AG04449 (cell line): ENCODE measurements at regions not wholly inside any gene's neighbourhood (a gene's known extent, or its start where the extent isn't known, plus 50 kb on each side); places are given as distances from the start of the nearest gene placed in this dataset.

Source experiments
- CTCF ChIA-PET: fragments of 350-600 bp; formaldehyde crosslinking; extraction: SDS; loops from one replicate; lab custom pipeline; 2021; ENCODE audit warnings: antibody characterized with exemption; lab: Yijun Ruan, JAX
- POLR2A ChIA-PET: fragments of 400-600, 350-600 bp; formaldehyde crosslinking; extraction: SDS; loops from one replicate; lab custom pipeline; 2020; ENCODE audit warnings: antibody characterized with exemption, inconsistent platforms; lab: Yijun Ruan, JAX
- DNase-seq: peaks from one replicate; pipeline ENCODE4 v3.0.0-alpha.2; 2010; ENCODE audit warnings: low read depth, low spot score
- H3K4me3 ChIP-seq: 2 replicates; pipeline ENCODE4 v1.5.1; 2011; ENCODE audit warnings: low read depth, mild to moderate bottlenecking, control low read depth, low read length
- TF ChIP-seq, protein P1 (sequence below): IDR thresholded peaks from one replicate; pipeline ENCODE4 v1.5.1; 2011; ENCODE audit warnings: mild to moderate bottlenecking, moderate library complexity, low read length, control low read depth, inconsistent platforms; ENCODE audit not compliant: insufficient read depth; ENCODE audit errors: missing control alignments

GRCh38 chr3:20604659-20605058 is 418.7 kb upstream of the SGO1 start:
- ChIA-PET POLR2A (no interaction called here), CTCF (no interaction called here)
- DNase-seq, result no peak
- TF ChIP-seq, protein P1, sequence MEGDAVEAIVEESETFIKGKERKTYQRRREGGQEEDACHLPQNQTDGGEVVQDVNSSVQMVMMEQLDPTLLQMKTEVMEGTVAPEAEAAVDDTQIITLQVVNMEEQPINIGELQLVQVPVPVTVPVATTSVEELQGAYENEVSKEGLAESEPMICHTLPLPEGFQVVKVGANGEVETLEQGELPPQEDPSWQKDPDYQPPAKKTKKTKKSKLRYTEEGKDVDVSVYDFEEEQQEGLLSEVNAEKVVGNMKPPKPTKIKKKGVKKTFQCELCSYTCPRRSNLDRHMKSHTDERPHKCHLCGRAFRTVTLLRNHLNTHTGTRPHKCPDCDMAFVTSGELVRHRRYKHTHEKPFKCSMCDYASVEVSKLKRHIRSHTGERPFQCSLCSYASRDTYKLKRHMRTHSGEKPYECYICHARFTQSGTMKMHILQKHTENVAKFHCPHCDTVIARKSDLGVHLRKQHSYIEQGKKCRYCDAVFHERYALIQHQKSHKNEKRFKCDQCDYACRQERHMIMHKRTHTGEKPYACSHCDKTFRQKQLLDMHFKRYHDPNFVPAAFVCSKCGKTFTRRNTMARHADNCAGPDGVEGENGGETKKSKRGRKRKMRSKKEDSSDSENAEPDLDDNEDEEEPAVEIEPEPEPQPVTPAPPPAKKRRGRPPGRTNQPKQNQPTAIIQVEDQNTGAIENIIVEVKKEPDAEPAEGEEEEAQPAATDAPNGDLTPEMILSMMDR, result no peak
- H3K4me3 ChIP-seq, result no peak overlapping the region

DNA sequence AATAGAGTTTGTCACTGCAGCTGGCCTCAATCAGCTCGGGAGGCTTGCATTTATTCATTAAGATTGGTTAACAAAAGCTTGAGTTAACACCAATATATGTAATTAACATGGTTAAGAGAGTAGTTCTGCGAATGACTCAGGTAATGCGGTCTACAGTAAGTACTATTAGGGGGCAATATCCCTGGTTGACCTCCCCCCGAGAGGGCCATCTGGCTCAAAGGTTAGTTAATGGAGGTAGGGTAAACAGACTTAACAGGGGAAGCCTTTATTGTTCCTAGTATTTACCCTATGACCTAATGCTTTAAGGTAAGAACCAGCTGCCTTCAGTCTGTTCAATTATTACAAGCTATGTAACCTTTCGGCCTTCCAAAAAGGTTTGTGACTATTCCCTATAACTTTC is 403.3 kb upstream of the SGO1 start:
- no peak overlapping the region for H3K4me3 ChIP-seq
- no peak for DNase-seq
- POLR2A ChIA-PET, result no interaction called here
- TF ChIP-seq, protein P1, result no peak
- CTCF ChIA-PET, result no interaction called here

- TF ChIP-seq, protein P1, result no peak
- no peak for DNase-seq
- H3K4me3 ChIP-seq, result no peak overlapping the region
- CTCF ChIA-PET, result no interaction called here
- POLR2A ChIA-PET, result no interaction called here
Measured at GRCh38 chr3:20588781-20589180, 402.8 kb upstream of the SGO1 start.

DNA sequence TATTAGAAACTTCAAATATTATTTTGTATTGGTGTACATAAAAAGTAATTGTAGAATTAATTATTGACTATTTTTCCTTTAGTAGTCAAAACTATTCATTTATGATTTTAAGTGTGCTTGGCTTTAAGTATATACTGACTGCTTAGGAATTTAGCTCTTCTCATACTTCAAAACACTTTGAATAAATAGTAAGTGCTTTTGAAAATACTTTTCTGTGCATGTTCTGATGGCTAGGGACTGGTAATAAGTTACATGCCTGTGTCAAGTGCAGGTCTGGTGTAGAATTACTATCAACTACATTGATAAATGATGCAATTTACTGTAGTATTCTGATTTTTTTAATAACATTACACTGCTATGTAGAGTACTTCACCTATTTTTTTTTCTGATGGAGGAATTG is 397.6 kb upstream of the SGO1 start:
- no peak overlapping the region for H3K4me3 ChIP-seq
- DNase-seq, result no peak
- ChIA-PET POLR2A (no interaction called here), CTCF (no interaction called here)
- TF ChIP-seq, protein P1, result no peak

DNA sequence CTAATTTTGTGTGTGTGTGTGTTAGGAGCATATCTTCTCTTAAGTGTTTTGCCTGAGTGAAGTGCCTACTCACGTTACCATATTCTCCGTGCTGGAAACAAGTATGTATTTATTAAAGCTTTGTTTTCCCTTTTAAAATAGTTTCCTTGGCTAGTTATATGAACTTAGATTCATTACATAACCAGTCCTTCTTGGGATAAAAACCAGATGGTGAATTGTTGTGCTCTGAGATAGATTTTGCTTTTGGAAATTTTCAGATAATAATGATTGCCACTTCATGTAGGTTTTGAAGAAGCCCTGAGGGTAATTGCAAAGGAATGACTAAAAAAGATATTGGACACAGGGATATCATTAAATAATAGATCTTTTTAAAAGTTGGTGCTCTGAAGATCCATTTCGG is 390.2 kb upstream of the SGO1 start:
- POLR2A ChIA-PET, result no interaction called here
- no peak overlapping the region for H3K4me3 ChIP-seq
- TF ChIP-seq, protein P1, result no peak
- CTCF ChIA-PET, result interaction anchor here (0.9 kb wide), 1 partner anchor 54 kb away, joined by 3 read pairs; no protein-coding TSS in a partner anchor
- DNase-seq, result no peak

DNA sequence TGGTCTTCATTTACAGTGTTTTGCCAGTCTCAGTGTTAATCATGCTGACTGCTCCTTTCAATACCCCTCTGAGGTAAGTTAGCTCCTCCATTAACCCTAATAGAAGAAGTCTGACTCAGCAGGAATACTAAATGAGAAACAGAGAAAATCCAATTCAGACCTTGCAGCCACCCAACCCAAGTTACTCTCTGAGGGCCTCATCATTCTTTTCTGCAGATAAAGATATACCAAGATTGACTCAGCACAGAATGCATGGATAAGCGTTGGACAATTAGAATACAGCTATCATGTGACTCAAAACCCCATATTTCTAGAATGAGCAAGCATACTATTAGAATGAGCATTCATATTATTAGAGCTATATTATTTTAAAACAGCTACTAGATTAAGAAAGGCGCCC is 389.1 kb upstream of the SGO1 start:
- TF ChIP-seq, protein P1, result no peak
- CTCF ChIA-PET, result no interaction called here

GRCh38 chr3:20574746-20575145 is 388.7 kb upstream of the SGO1 start:
- ChIA-PET CTCF (no interaction called here), POLR2A (no interaction called here)
- TF ChIP-seq, protein P1, result no peak
- H3K4me3 ChIP-seq, result no peak overlapping the region
- DNase-seq, result peak; percentile 81

More for the DNA sequence above, 389.1 kb upstream of the SGO1 start:
- peak; percentile 62 for DNase-seq
- H3K4me3 ChIP-seq, result no peak overlapping the region
- POLR2A ChIA-PET, result no interaction called here
